C4-2B (cell line): ENCODE measurements at regions not wholly inside any gene's neighbourhood (a gene's known extent, or its start where the extent isn't known, plus 50 kb on each side); places are given as distances from the start of the nearest gene placed in this dataset.

Experiments
- CTCF ChIP-seq: fragments of 450-650 bp; conservative IDR thresholded peaks from 2 replicates; pipeline ENCODE4 v1.5.1; 2017; ENCODE audit warnings: mild to moderate bottlenecking
- ZFX ChIP-seq: fragments of 450-650 bp; IDR thresholded peaks from 2 replicates; pipeline ENCODE4 v1.6.1; 2017

GRCh38 chr7:34242391-34242790 lies 337.1 kb downstream of the BMPER start:
- no peak for TF ChIP-seq CTCF
- no peak for TF ChIP-seq ZFX
